Panc1 (cell line): ENCODE measurements at regions not wholly inside any gene's neighbourhood (a gene's known extent, or its start where the extent isn't known, plus 50 kb on each side); places are given as distances from the start of the nearest gene placed in this dataset.

Experiments used
- ATAC-seq: fragments of 200-7000 bp; cut with Tn5 transposase; 2 replicates; pipeline ENCODE4 v1.9.1; 2020; ENCODE audit warnings: mild to moderate bottlenecking, moderate library complexity
- BruUV-seq: library from RNA; stranded (reverse); fragments of 400-500 nt; replicated peaks from 2 replicates; lab custom pipeline; 2021; lab: Mats Ljungman, UMichigan
- CTCF ChIA-PET: fragments of 300-600 bp; sonication (Branson Sonifier 250); formaldehyde crosslinking; loops from one replicate; lab custom pipeline; 2022; ENCODE audit warnings: antibody characterized with exemption; lab: Charles Lee
- POLR2A ChIA-PET: fragments of 300-600 bp; sonication (Branson Sonifier 250); formaldehyde crosslinking; loops from one replicate; lab custom pipeline; 2022; ENCODE audit warnings: antibody characterized with exemption; lab: Charles Lee
- DNase-seq: peaks from one replicate; pipeline ENCODE4 v3.0.0-alpha.2; 2010; ENCODE audit warnings: low read depth, low spot score
- H3K27ac ChIP-seq: 2 replicates; pipeline ENCODE4 v1.5.1; 2011; ENCODE audit warnings: mild to moderate bottlenecking, low read length, inconsistent platforms
- H3K27me3 ChIP-seq: fragments of 200-500 bp; sonication (Bioruptor generic); 2 replicates; pipeline ENCODE4 v1.6.0; 2014; ENCODE audit warnings: low read length, inconsistent platforms; ENCODE audit not compliant: control insufficient read depth, insufficient read depth
- H3K36me3 ChIP-seq: fragments of 200-500 bp; sonication (Bioruptor generic); 2 replicates; pipeline ENCODE4 v1.5.1; 2014; ENCODE audit warnings: inconsistent platforms, mild to moderate bottlenecking, low read length, moderate library complexity; ENCODE audit not compliant: control insufficient read depth, insufficient read depth
- H3K4me1 ChIP-seq: 2 replicates; pipeline ENCODE4 v1.5.1; 2011; ENCODE audit warnings: inconsistent platforms, mild to moderate bottlenecking, low read length, moderate library complexity; ENCODE audit not compliant: control insufficient read depth, insufficient read depth
- H3K4me3 ChIP-seq, 2 experiments: 2 replicates each; pipeline ENCODE4 v1.5.1; 2011 to 2012; ENCODE audit warnings: low read depth in 2 of 2, low read length in 2 of 2, mild to moderate bottlenecking in 2 of 2, inconsistent platforms in 1 of 2, moderate library complexity in 1 of 2
- H3K9me3 ChIP-seq: fragments of 200-500 bp; sonication (Bioruptor generic); 2 replicates; pipeline ENCODE4 v1.5.1; 2014; ENCODE audit warnings: low read depth, mild to moderate bottlenecking, inconsistent platforms, low read length, moderate library complexity; ENCODE audit not compliant: control insufficient read depth, insufficient read depth
- CTCF ChIP-seq: fragments of 450-650 bp; IDR thresholded peaks from 2 replicates; pipeline ENCODE4 v1.5.1; 2017; ENCODE audit warnings: mild to moderate bottlenecking
- POLR2AphosphoS5 ChIP-seq: IDR thresholded peaks from 2 replicates; pipeline ENCODE4 v1.6.1; 2012; ENCODE audit warnings: mild to moderate bottlenecking, low read depth, low read length, moderate library complexity
- REST ChIP-seq, 2 experiments: IDR thresholded peaks; 2 replicates each; pipeline ENCODE4 v1.6.1; 2011 to 2012; ENCODE audit warnings: low read depth in 2 of 2, control low read depth in 1 of 2, low read length in 1 of 2, mild to moderate bottlenecking in 1 of 2, moderate library complexity in 1 of 2; ENCODE audit not compliant: insufficient read depth in 1 of 2
- SIN3A ChIP-seq: IDR thresholded peaks from 2 replicates; pipeline ENCODE4 v1.6.1; 2012; ENCODE audit warnings: low read depth, mild to moderate bottlenecking, low read length, moderate library complexity, borderline replicate concordance; ENCODE audit not compliant: insufficient read depth
- TCF7L2 ChIP-seq: IDR thresholded peaks from 2 replicates; pipeline ENCODE4 v1.6.1; 2011; ENCODE audit warnings: mild to moderate bottlenecking, low read depth, low read length, inconsistent platforms
- in situ Hi-C: cut with HindIII; loops from 2 replicates; pipeline ENCODE4 v1.10.0; 2016; ENCODE audit warnings: low sequenced_read_pairs, low pct_unique_long_range_greater_than_20kb
- intact Hi-C: fragments of 100-400 bp; cut with micrococcal nuclease; formaldehyde crosslinking; loops from one replicate; pipeline ENCODE4 v1.10.0; 2022; ENCODE audit not compliant: unreplicated experiment

GRCh38 chr10:25805986-25806385 lies 128.0 kb upstream of the MYO3A start:
- no TSS peak for BruUV-seq
- no peaks in the 10 kb centered on the region for H3K27me3 ChIP-seq
- H3K9me3 ChIP-seq, result no peaks in the 10 kb centered on the region
- intact Hi-C loops (no loop called here), in situ Hi-C loops (no loop called here)
- ChIA-PET CTCF (no interaction called here), POLR2A (no interaction called here)
- H3K4me1 ChIP-seq, result no peaks in the 10 kb centered on the region
- TF ChIP-seq REST (IDR thresholded peaks at IDR 0.05; ENCODE audit: insufficient read depth in 1 of 2, low read depth in 2 of 2, low read length in 1 of 2) (no peak), CTCF (no peak), TCF7L2 (no peak), SIN3A (no peak), POLR2AphosphoS5 (no peak)
- no peak overlapping the region for H3K27ac ChIP-seq
- DNase-seq (no peak), ATAC-seq (no peak)
- no peak overlapping the region for H3K4me3 ChIP-seq
- H3K36me3 ChIP-seq, result no peaks in the 10 kb centered on the region

GRCh38 chr10:25808372-25808771 lies 125.7 kb upstream of the MYO3A start:
- POLR2A ChIA-PET, result no interaction called here

More at GRCh38 chr10:25808372-25808771, 125.7 kb upstream of the MYO3A start:
- in situ Hi-C loops, result no loop called here
- Histone ChIP-seq H3K36me3 (no peaks in the 10 kb centered on the region), H3K4me1 (no peaks in the 10 kb centered on the region), H3K27ac (no peak overlapping the region), H3K4me3 (no peak overlapping the region), H3K9me3 (no peaks in the 10 kb centered on the region), H3K27me3 (no peaks in the 10 kb centered on the region)
- ATAC-seq (no peak), DNase-seq (no peak)
- CTCF ChIA-PET, result no interaction called here
- BruUV-seq, result no TSS peak
- intact Hi-C loops, result no loop called here
- TF ChIP-seq REST (IDR thresholded peaks at IDR 0.05; ENCODE audit: insufficient read depth in 1 of 2, low read depth in 2 of 2, low read length in 1 of 2), result no peak
- no peak for TF ChIP-seq SIN3A
- no peak for TF ChIP-seq POLR2AphosphoS5
